Heart left ventricle (tissue), 13 donors: ENCODE measurements at regions not wholly inside any gene's neighbourhood (a gene's known extent, or its start where the extent isn't known, plus 50 kb on each side); places are given as distances from the start of the nearest gene placed in this dataset.

Experiments
- CTCF ChIP-seq, 12 donors: fragments of 200-600 bp; sonication (generic) in 4 of 12; IDR thresholded peaks; one replicate each; pipeline versions ENCODE4 v1.5.0 to v1.8.0; 2018 to 2022; ENCODE audit warnings: antibody characterized with exemption in 12 of 12, mild to moderate bottlenecking in 5 of 12
- POLR2A ChIP-seq, 2 donors: fragments of 450-650 bp; IDR thresholded peaks; one replicate each; pipeline ENCODE4 v1.6.1; 2017; ENCODE audit warnings: antibody characterized with exemption in 2 of 2, mild to moderate bottlenecking in 2 of 2, moderate library complexity in 2 of 2
- donor health status: ischemic (EF 13 %, LVEDD 7.1; RV severe dilation, severe dysfunction).
- donor health status: DM: no; HTN: yes; CAD: no.
- donor health status: DM: no; HTN: no; CAD: no.
- donor health status: ischemic (EF 25% LVEDD 6.9; RV normal size, moderate dysfunction).
- donor health status: ischemic (EF 25% LVEDD 5.7; RV mildly dilated, moderate dysfunction).
- donor health status: ischemic (EF 35%, LVEDD 5.7; RV mildly dilated, moderate dysfunction).
- donor health status: nonischemic (EF 11% LVEDD 7.7; RV severe dilation, severe dysfunction).
- donor health status: DM: yes; HTN: yes; CAD: no.
- donor health status: PGD.
- donor health status: ischemic (EF 29% LVEDD 5.4; RV normal size, mild dysfunction).
- donor health status: nonischemic (EF 23%, LVEDD 6.1; RV moderate dilation, normal function).

DNA sequence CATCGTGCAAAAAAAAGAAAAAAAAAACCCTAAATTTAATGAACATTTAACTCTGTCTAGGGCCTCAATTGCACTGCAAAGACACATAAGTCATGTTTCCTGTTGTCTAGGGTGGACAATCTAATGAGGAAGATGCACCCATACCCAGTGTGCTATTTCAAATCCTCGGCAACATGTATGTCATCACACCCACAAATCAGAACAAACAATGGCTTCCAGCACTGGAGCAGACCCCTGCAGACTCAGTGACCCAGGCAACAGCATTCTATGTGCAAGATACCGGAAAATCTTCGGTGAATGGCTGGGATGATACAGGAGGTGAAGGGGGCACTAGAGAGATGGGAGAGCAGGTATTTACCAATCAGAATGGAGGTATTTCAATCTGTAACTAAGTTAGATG is 221.7 kb upstream of the XYLT1 start:
- TF ChIP-seq CTCF (IDR thresholded peaks at IDR 0.05), result no peak
- TF ChIP-seq POLR2A (IDR thresholded peaks at IDR 0.05), result no peak
